ENCODE measurements at regions not wholly inside any gene's neighbourhood (a gene's known extent, or its start where the extent isn't known, plus 50 kb on each side); places are given as distances from the start of the nearest gene placed in this dataset.

GRCh38 chrX:113033966-113034680, 193.5 kb upstream of the AMOT start:
- H3K4me3 ChIP-seq (ENCODE audit: low read depth, low read length), result no peak overlapping the region
- H3K27ac ChIP-seq (ENCODE audit: low read depth, low read length), result no peak overlapping the region

GRCh38 chrX:113019958-113020357, 179.3 kb upstream of the AMOT start:
- no peaks in the 10 kb centered on the region for H3K36me3 ChIP-seq (ENCODE audit: control insufficient read depth, insufficient read depth, low read length)
- H3K27me3 ChIP-seq (ENCODE audit: control insufficient read depth, insufficient read depth, low read length), result no peaks in the 10 kb centered on the region; the same call in 1 of the 2 replicates
- no peak overlapping the region for H3K9ac ChIP-seq (ENCODE audit: low read length)
- no peak overlapping the region for H3K27ac ChIP-seq (ENCODE audit: low read depth, low read length)
- H3K9me3 ChIP-seq (ENCODE audit: control insufficient read depth, insufficient read depth, low read depth, low read length), result no peaks in the 10 kb centered on the region
- no peaks in the 10 kb centered on the region for H3K4me1 ChIP-seq (ENCODE audit: control insufficient read depth, insufficient read depth, low read length)
- no peak overlapping the region for H3K4me3 ChIP-seq (ENCODE audit: low read depth, low read length)

More at GRCh38 chrX:113033966-113034680, 193.5 kb upstream of the AMOT start:
- H3K9me3 ChIP-seq (ENCODE audit: control insufficient read depth, insufficient read depth, low read depth, low read length), result no peaks in the 10 kb centered on the region; the same call in 1 of the 2 replicates
- H3K4me1 ChIP-seq (ENCODE audit: control insufficient read depth, insufficient read depth, low read length), result no peaks in the 10 kb centered on the region
- no peak overlapping the region for H3K9ac ChIP-seq (ENCODE audit: low read length)
- H3K36me3 ChIP-seq (ENCODE audit: control insufficient read depth, insufficient read depth, low read length), result no peaks in the 10 kb centered on the region
- peaks cover 5% of the 10 kb centered on the region; the same call in 1 of the 2 replicates for H3K27me3 ChIP-seq (ENCODE audit: control insufficient read depth, insufficient read depth, low read length)

GRCh38 chrX:113009837-113010236, 169.2 kb upstream of the AMOT start:
- Histone ChIP-seq H3K27me3 (ENCODE audit: control insufficient read depth, insufficient read depth, low read length) (peaks cover 3% of the 10 kb centered on the region; the same call in 1 of the 2 replicates), H3K4me1 (ENCODE audit: control insufficient read depth, insufficient read depth, low read length) (no peaks in the 10 kb centered on the region), H3K9me3 (ENCODE audit: control insufficient read depth, insufficient read depth, low read depth, low read length) (0 out of 2 replicates have a peak, but pooled peaks cover 2% of the 10 kb centered on the region), H3K27ac (ENCODE audit: low read depth, low read length) (no peak overlapping the region), H3K4me3 (ENCODE audit: low read depth, low read length) (no peak overlapping the region), H3K36me3 (ENCODE audit: control insufficient read depth, insufficient read depth, low read length) (no peaks in the 10 kb centered on the region), H3K9ac (ENCODE audit: low read length) (no peak overlapping the region)

DNA sequence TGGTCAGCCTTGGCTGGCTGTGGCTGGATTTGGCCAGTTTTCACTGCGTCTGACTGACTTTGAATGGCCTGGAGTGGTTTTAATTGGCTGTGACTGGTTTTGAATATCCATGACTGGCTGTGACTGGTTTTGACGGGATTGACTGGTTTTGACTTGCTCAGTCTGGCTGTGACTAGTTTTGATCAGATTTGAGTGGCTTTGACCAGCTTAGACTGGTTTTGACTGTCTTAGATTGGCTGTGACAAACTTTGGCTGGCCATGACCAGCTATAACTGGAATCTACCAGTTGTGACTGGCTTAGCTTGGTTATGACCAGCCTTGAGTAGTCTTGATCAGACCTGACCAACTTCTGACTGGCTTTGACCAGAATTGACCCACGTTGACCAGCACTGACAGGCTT, 168.4 kb upstream of the AMOT start:
- 0 out of 2 replicates have a peak, but pooled peaks cover 2% of the 10 kb centered on the region for H3K9me3 ChIP-seq (ENCODE audit: control insufficient read depth, insufficient read depth, low read depth, low read length)
- no peaks in the 10 kb centered on the region for H3K4me1 ChIP-seq (ENCODE audit: control insufficient read depth, insufficient read depth, low read length)
- H3K9ac ChIP-seq (ENCODE audit: low read length), result no peak overlapping the region
- H3K27ac ChIP-seq (ENCODE audit: low read depth, low read length), result no peak overlapping the region
- H3K27me3 ChIP-seq (ENCODE audit: control insufficient read depth, insufficient read depth, low read length), result peaks cover 3% of the 10 kb centered on the region; the same call in 1 of the 2 replicates
- no peak overlapping the region for H3K4me3 ChIP-seq (ENCODE audit: low read depth, low read length)
- H3K36me3 ChIP-seq (ENCODE audit: control insufficient read depth, insufficient read depth, low read length), result no peaks in the 10 kb centered on the region

- Histone ChIP-seq H3K9ac (ENCODE audit: low read length) (no peak overlapping the region), H3K4me1 (ENCODE audit: control insufficient read depth, insufficient read depth, low read length) (no peaks in the 10 kb centered on the region), H3K9me3 (ENCODE audit: control insufficient read depth, insufficient read depth, low read depth, low read length) (no peaks in the 10 kb centered on the region), H3K27ac (ENCODE audit: low read depth, low read length) (no peak overlapping the region), H3K27me3 (ENCODE audit: control insufficient read depth, insufficient read depth, low read length) (peaks cover 3% of the 10 kb centered on the region; the same call in 1 of the 2 replicates), H3K4me3 (ENCODE audit: low read depth, low read length) (no peak overlapping the region), H3K36me3 (ENCODE audit: control insufficient read depth, insufficient read depth, low read length) (no peaks in the 10 kb centered on the region)
Observed at GRCh38 chrX:113001836-113002235, 161.2 kb upstream of the AMOT start.

GRCh38 chrX:112997991-112998390, 157.4 kb upstream of the AMOT start:
- no peaks in the 10 kb centered on the region for H3K9me3 ChIP-seq (ENCODE audit: control insufficient read depth, insufficient read depth, low read depth, low read length)
- no peak overlapping the region for H3K27ac ChIP-seq (ENCODE audit: low read depth, low read length)
- H3K9ac ChIP-seq (ENCODE audit: low read length), result no peak overlapping the region
- no peaks in the 10 kb centered on the region for H3K36me3 ChIP-seq (ENCODE audit: control insufficient read depth, insufficient read depth, low read length)
- no peaks in the 10 kb centered on the region; the same call in 1 of the 2 replicates for H3K27me3 ChIP-seq (ENCODE audit: control insufficient read depth, insufficient read depth, low read length)
- no peaks in the 10 kb centered on the region for H3K4me1 ChIP-seq (ENCODE audit: control insufficient read depth, insufficient read depth, low read length)
- H3K4me3 ChIP-seq (ENCODE audit: low read depth, low read length), result no peak overlapping the region

GRCh38 chrX:112991801-112992200, 151.2 kb upstream of the AMOT start:
- Histone ChIP-seq H3K27me3 (ENCODE audit: control insufficient read depth, insufficient read depth, low read length) (peaks cover 2% of the 10 kb centered on the region; the same call in 1 of the 2 replicates), H3K9me3 (ENCODE audit: control insufficient read depth, insufficient read depth, low read depth, low read length) (no peaks in the 10 kb centered on the region), H3K4me3 (ENCODE audit: low read depth, low read length) (no peak overlapping the region)

GRCh38 chrX:112979879-112980278, 139.2 kb upstream of the AMOT start:
- H3K36me3 ChIP-seq (ENCODE audit: control insufficient read depth, insufficient read depth, low read length), result no peaks in the 10 kb centered on the region
- no peak overlapping the region for H3K4me3 ChIP-seq (ENCODE audit: low read depth, low read length)
- peaks cover 6% of the 10 kb centered on the region; the same call in 1 of the 2 replicates for H3K27me3 ChIP-seq (ENCODE audit: control insufficient read depth, insufficient read depth, low read length)

More at GRCh38 chrX:112991801-112992200, 151.2 kb upstream of the AMOT start:
- Histone ChIP-seq H3K4me1 (ENCODE audit: control insufficient read depth, insufficient read depth, low read length) (no peaks in the 10 kb centered on the region), H3K27ac (ENCODE audit: low read depth, low read length) (no peak overlapping the region), H3K9ac (ENCODE audit: low read length) (no peak overlapping the region), H3K36me3 (ENCODE audit: control insufficient read depth, insufficient read depth, low read length) (no peaks in the 10 kb centered on the region)

GRCh38 chrX:112968351-112969133, 127.9 kb upstream of the AMOT start:
- Histone ChIP-seq H3K27me3 (ENCODE audit: control insufficient read depth, insufficient read depth, low read length) (peaks cover 6% of the 10 kb centered on the region; the same call in 1 of the 2 replicates), H3K36me3 (ENCODE audit: control insufficient read depth, insufficient read depth, low read length) (no peaks in the 10 kb centered on the region), H3K4me3 (ENCODE audit: low read depth, low read length) (no peak overlapping the region)

More at GRCh38 chrX:112979879-112980278, 139.2 kb upstream of the AMOT start:
- no peak overlapping the region for H3K9ac ChIP-seq (ENCODE audit: low read length)
- no peaks in the 10 kb centered on the region for H3K9me3 ChIP-seq (ENCODE audit: control insufficient read depth, insufficient read depth, low read depth, low read length)
- H3K4me1 ChIP-seq (ENCODE audit: control insufficient read depth, insufficient read depth, low read length), result no peaks in the 10 kb centered on the region
- no peak overlapping the region for H3K27ac ChIP-seq (ENCODE audit: low read depth, low read length)

GRCh38 chrX:112967903-112968302, 127.3 kb upstream of the AMOT start:
- no peaks in the 10 kb centered on the region for H3K9me3 ChIP-seq (ENCODE audit: control insufficient read depth, insufficient read depth, low read depth, low read length)
- H3K27me3 ChIP-seq (ENCODE audit: control insufficient read depth, insufficient read depth, low read length), result peaks cover 6% of the 10 kb centered on the region; the same call in 1 of the 2 replicates
- H3K4me1 ChIP-seq (ENCODE audit: control insufficient read depth, insufficient read depth, low read length), result peaks cover 4% of the 10 kb centered on the region; the same call in 1 of the 2 replicates
- H3K36me3 ChIP-seq (ENCODE audit: control insufficient read depth, insufficient read depth, low read length), result no peaks in the 10 kb centered on the region
- H3K9ac ChIP-seq (ENCODE audit: low read length), result no peak overlapping the region
- H3K4me3 ChIP-seq (ENCODE audit: low read depth, low read length), result no peak overlapping the region
- H3K27ac ChIP-seq (ENCODE audit: low read depth, low read length), result no peak overlapping the region

More at GRCh38 chrX:112968351-112969133, 127.9 kb upstream of the AMOT start:
- Histone ChIP-seq H3K9me3 (ENCODE audit: control insufficient read depth, insufficient read depth, low read depth, low read length) (no peaks in the 10 kb centered on the region), H3K27ac (ENCODE audit: low read depth, low read length) (no peak overlapping the region), H3K9ac (ENCODE audit: low read length) (no peak overlapping the region), H3K4me1 (ENCODE audit: control insufficient read depth, insufficient read depth, low read length) (peaks cover 4% of the 10 kb centered on the region; the same call in 1 of the 2 replicates)

GRCh38 chrX:112967341-112967740, 126.7 kb upstream of the AMOT start:
- Histone ChIP-seq H3K9ac (ENCODE audit: low read length) (no peak overlapping the region), H3K27ac (ENCODE audit: low read depth, low read length) (no peak overlapping the region), H3K4me3 (ENCODE audit: low read depth, low read length) (no peak overlapping the region), H3K4me1 (ENCODE audit: control insufficient read depth, insufficient read depth, low read length) (peaks cover 4% of the 10 kb centered on the region; the same call in 1 of the 2 replicates), H3K9me3 (ENCODE audit: control insufficient read depth, insufficient read depth, low read depth, low read length) (no peaks in the 10 kb centered on the region), H3K27me3 (ENCODE audit: control insufficient read depth, insufficient read depth, low read length) (peaks cover 6% of the 10 kb centered on the region; the same call in 1 of the 2 replicates), H3K36me3 (ENCODE audit: control insufficient read depth, insufficient read depth, low read length) (no peaks in the 10 kb centered on the region)

Measured in HUES6 (cell line).